Activated T-helper 1 cell treated with Interleukin-2 at 50 U/mL for 16 hours (primary cell): ENCODE measurements at regions not wholly inside any gene's neighbourhood (a gene's known extent, or its start where the extent isn't known, plus 50 kb on each side); places are given as distances from the start of the nearest gene placed in this dataset.

Experiments used
- DNase-seq: peaks from one replicate; pipeline ENCODE4 v3.0.0-alpha.2; 2020; ENCODE audit warnings: low read depth

DNA sequence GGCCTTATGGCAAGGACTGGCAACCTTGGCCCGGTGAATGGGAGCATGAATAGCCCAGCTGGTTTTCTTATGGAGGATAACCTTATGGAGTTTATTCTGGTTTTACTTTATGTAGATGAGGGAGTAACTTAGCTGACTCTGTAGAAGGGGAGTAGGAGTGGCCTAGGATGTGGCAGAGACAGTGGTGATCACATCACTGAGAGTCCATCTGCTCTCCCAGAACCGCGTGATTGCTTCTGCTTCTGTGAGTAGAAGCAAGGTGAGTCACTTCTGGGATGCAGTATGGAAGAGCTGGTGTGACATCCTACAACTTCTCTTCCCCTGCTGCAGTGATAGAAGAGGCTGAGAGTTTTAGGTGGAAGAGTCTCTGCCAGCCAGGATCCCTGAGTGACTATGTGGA, 129.2 kb downstream of the RPS24 start:
- DNase-seq, result no peak

GRCh38 chr10:78164702-78165101, 131.0 kb downstream of the RPS24 start:
- DNase-seq, result no peak

DNA sequence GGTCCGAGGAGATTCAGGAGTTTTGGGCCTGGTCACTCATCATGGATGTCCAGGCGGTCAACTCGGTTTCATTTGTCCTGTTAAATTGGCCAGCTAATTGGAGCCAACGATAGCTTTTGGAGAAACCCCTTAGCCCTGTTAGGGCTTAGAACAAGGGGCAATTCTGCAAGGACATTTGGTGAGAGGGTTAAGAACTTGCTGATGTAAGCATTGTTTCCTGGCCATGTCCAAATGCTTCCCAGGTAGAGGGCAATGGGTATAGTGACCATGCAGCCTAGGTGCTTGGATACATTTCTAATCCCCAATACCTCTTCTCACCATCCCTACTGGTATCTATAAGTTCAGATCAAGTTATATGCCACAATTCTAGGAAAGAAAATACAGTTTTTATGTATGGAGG, 131.5 kb downstream of the RPS24 start:
- no peak for DNase-seq

DNA sequence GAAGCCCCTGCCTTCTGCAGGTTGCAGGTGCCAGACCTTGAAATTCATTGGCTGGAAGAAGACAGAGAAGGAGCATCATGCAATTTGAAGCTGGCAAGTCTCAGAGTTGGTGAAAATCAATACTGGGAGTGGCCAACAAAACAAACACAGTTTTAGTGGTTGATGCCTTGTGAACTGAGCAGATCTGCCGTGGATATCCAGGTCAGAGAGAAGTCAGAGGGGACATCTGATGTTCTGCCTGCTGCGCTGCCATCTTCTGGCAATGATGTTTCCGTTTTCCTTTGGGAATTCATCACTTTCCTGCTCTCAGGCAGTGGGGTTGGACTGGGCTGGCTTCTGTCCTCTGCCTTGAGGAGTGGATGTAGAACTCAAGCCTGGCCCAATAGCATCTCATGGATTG, 132.0 kb downstream of the RPS24 start:
- DNase-seq, result no peak

DNA sequence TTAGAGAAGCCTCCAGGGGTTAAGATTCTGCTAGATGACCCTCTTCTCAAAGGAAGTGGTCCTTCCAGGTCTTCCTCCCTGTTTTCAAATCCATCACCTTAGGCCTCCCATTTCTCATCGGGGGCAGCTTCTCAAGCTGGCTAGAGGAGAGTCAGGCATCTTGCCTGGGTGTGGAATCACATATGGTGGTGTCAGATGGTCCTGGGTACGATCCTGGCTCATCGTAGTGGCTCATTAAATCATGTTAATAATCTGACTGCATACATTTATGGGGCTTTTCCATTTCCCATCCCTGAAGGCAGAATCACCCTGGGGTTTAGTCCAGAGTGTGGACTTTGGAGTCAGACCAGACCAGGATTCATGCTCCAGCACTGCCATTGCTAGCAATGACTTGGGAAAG, 132.6 kb downstream of the RPS24 start:
- DNase-seq, result no peak

- DNase-seq, result no peak
These were observed 135.6 kb downstream of the RPS24 start for GRCh38 chr10:78169214-78169613.

- DNase-seq, result no peak
These were observed 136.4 kb downstream of the RPS24 start for GRCh38 chr10:78170026-78170475.

DNA sequence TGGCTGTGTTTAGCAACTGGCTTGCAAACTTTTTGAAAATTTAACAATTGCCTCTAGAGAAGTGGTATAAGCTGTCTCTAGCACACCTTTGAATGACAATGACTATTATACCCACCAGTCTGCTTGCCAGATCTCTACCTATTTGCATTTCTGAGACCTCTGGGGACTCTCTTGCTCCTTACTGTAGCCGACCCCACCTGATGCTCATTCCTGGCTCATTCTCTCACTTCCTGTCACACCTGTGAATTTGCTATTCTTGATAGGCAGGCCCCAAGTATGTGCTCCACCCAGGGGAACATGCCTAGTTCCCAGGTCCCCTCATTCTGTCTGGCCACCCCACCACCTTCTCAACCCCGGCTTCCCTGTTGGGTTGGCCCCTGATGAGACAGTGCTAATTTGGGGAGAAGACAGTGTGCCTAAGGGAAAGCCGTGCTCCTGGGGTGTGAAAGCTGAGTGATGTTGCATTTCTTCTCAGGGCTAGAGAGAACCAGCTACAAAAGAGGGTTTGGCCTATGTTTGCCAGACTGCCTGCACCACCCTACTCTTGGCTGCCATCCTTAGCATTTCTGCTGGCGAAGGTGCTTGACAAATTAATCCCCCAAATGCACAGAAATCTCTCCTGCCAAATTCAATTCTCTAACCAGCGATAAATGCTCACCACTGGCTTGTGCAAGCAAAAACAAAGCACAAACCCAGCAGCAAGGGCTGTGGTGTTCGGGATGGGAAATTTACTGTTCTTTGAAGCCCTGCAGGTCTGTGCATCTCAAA, 138.2 kb downstream of the RPS24 start:
- DNase-seq, result no peak

DNA sequence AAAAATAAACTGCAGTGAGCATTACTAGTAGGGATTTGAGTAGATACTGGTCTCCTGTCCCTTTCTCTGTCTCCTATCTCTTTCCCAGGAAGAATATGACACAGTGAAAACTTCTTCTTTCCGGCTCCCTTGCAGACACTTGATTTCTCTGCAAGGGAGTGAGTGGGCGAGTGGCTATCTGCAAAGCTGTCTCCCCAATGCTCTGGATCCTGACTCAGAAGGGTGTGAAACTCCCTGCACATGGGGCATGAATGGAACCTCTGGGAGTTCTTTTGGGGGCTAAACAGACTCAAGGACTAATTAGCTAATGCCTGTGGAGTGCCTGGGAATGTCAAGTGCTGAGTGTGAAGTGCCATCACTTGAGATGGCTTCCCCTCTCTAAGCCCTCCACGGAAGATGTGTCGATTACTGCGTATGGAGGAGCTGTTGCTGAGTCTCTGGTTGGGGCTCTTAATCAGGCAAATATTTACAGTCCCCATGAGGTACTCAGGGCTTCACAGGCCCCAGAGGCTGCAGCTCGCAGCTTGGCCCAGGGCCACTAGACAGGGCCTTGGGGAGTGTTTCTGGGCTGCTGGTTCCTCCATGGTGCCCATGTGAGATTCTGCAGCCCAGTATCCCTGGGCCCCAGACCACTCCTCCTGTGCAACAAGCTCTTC, 139.8 kb downstream of the RPS24 start:
- no peak for DNase-seq

GRCh38 chr10:78175444-78176015, 141.9 kb downstream of the RPS24 start:
- DNase-seq, result no peak

DNA sequence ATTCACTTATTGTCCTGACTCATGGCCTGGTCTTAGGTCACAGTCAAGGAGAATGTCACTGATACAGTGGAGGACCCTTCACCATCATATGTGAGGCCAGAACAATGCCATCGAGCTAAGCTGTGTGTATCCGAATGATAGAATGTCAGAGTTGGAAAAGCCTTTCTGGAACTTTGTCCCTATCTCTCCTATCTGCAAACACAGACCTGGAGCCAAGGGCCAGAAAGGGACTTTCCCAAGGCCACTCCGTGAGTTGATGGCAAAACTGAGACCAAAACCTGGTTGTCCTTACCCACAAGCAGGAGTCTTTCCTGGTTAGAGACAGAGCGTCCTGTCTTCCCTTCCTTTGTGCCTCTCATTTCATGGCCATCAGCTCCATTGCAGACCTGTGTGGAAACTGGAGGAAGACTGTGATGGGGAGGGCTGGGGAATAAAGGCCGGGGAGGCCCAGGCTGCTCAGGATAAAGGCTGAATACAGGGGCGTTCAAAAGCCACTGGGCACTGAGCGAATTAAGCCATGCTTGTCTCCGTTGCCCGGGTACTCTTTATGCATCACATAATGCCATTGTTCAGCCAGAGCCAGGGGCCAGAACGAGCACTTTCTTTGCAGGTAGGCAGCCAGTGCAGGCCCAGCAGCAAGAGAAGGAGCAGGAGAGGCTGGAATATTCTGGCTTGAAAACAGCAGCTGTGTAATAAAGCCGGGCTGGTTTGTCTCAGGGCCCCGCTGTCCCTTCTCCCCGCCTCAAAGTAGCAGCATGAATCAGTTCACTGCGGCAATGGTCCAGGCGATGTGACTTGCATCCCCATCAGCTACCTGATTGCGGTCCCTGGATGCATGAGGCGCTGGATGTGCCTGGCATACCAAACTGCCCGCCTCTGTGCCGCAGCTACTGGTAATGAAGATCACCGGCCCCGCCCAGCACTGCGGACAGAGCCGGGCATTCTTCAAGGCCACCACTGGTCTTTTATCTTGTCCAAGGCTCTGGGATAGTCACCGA, 143.0 kb downstream of the RPS24 start:
- no peak for DNase-seq

GRCh38 chr10:78177491-78178185, 144.0 kb downstream of the RPS24 start:
- DNase-seq, result no peak

DNA sequence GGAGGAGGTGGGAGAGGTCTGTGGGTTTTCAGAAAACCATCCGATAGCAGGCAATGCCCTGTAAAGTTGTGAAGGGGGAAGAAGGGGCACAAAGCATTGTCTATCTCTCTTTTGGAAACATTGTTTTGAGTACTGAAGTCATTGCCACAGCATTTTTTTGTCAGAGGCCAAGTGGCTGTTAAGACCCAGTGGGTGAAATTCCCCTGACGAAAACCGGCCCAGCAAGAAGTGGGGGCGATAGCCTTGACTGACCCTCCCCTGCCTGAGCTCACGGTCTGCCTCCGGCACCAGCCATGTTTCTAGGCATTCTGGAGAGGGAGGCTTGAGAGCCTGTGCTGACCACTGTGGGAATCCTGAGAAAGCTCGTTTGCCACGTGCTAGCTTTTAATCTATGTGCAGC, 144.7 kb downstream of the RPS24 start:
- no peak for DNase-seq

DNA sequence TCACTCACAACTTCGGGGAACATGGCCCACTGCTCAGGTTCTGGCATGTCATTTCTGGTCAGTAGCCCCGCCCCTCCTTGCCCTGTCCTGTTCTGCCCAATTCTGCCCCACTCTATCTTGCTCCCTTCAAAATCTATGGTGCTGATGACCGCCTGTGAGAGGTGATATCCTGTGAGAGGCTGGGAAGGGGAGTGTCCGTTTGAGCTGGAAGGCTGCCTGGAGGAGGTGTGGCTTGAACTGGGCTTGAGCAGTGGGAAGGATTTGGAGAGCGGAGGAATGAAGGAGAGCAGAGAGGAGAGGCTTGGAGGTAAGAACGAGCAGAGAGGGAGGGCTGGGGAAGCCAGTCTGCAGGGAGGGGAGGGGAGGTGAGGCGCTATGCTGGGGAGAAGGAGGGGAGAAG, 145.3 kb downstream of the RPS24 start:
- DNase-seq, result no peak

- no peak for DNase-seq
These were observed 146.4 kb downstream of the RPS24 start for GRCh38 chr10:78179886-78180705.

DNA sequence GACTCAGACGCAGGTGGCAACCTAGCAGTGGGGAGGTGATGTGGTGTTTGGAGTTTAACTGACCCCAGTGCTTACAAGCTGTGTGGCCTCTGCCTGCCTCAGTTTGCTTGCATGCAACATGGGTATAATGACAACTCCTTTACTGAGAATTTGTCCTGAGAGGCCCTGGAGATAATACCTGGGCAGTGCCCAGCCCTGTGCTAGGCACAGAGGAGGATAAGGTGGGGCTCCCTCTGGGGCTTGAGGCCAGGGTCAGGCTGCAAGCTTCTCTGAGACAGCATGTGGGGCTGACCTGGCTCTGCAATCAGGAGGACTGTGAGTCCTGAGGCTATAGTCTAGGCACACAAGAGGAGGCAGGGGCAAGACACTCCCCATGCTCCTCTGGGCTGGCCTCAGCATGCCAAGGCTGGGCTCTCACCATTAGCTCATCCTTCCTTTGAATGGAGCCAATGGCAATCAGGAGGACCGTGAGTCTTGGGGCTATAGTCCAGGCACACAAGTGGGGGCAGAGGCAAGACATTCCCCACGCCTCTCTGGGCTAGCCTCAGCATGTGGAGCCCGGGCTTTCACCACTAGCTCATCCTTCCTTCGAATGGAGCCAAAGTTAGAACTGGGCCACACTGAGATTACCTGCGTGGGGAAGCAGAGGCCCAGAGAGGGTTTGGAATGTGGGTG, 147.9 kb downstream of the RPS24 start:
- DNase-seq, result no peak

DNA sequence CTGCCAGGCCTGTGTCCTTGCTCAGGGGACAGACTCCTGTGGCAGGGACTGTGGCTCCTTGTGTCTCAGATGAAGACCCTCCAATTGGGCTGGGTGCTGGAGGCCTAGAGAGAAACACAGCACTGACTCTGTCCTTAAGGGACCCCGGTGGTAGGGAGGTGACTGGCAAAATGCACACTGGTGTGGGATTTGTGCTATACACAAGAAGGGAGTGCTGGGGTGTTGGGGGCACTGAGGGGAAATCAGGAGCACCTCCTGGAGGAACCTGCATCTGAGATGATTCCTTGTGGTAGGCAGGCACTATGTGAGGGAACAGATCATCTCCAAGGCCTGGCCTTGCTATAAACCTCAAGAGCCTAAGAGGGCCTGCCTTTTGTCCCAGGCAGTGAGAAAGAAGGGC, 149.2 kb downstream of the RPS24 start:
- DNase-seq, result no peak

- no peak for DNase-seq
These were observed 151.4 kb downstream of the RPS24 start for GRCh38 chr10:78184851-78185692.

- DNase-seq, result no peak
These were observed 152.0 kb downstream of the RPS24 start for GRCh38 chr10:78185693-78186055.
